GM10248 (cell line): ENCODE measurements at regions not wholly inside any gene's neighbourhood (a gene's known extent, or its start where the extent isn't known, plus 50 kb on each side); places are given as distances from the start of the nearest gene placed in this dataset.

ENCODE experiments used
- CTCF ChIA-PET: fragments of 300-600 bp; sonication (Branson Sonifier 250); formaldehyde crosslinking; extraction: SDS; loops from one replicate; lab custom pipeline; 2021; ENCODE audit warnings: antibody characterized with exemption; lab: Yijun Ruan, JAX
- POLR2A ChIA-PET: fragments of 350-650 bp; sonication (Branson Sonifier 250); formaldehyde crosslinking; extraction: SDS; loops from one replicate; lab custom pipeline; 2020; ENCODE audit warnings: antibody characterized with exemption; lab: Yijun Ruan, JAX
- DNase-seq: peaks from one replicate; pipeline ENCODE4 v3.0.0; 2012; ENCODE audit errors: extremely low spot score
- CTCF ChIP-seq: IDR thresholded peaks from 2 replicates; pipeline ENCODE4 v1.5.1; 2012; ENCODE audit warnings: mild to moderate bottlenecking, low read depth; ENCODE audit errors: extremely low read depth, missing control alignments, control extremely low read depth

GRCh38 chr2:58878778-58879177 lies 637.7 kb upstream of the FANCL start:
- ChIA-PET POLR2A (no interaction called here), CTCF (no interaction called here)
- TF ChIP-seq CTCF = no peak
- DNase-seq = no peak

GRCh38 chr2:58876126-58876525 lies 635.0 kb upstream of the FANCL start:
- no peak for DNase-seq
- TF ChIP-seq CTCF = no peak
- CTCF ChIA-PET = interaction anchor here (1.1 to 1.5 kb wide), 2 partner anchors 9 to 16 kb away, joined by 3 to 6 read pairs; no protein-coding TSS in a partner anchor
- POLR2A ChIA-PET = no interaction called here

- ChIA-PET CTCF (interaction anchor here (1.5 kb wide), 1 partner anchor 15 kb away, joined by 6 read pairs; no protein-coding TSS in a partner anchor), POLR2A (no interaction called here)
- no peak for DNase-seq
- no peak for TF ChIP-seq CTCF
Measured at GRCh38 chr2:58875436-58875835, 634.3 kb upstream of the FANCL start.

- ChIA-PET POLR2A (no interaction called here), CTCF (interaction anchor here (1.0 to 2.6 kb wide), 7 partner anchors 8 to 966 kb away, joined by 3 to 9 read pairs (median 4); no protein-coding TSS in a partner anchor)
- DNase-seq = no peak
- no peak for TF ChIP-seq CTCF
Measured at GRCh38 chr2:58871469-58872142, 630.5 kb upstream of the FANCL start.

- DNase-seq = no peak
- POLR2A ChIA-PET = no interaction called here
- no peak for TF ChIP-seq CTCF
- CTCF ChIA-PET = interaction anchor here (1.1 to 2.6 kb wide), 3 partner anchors 11 to 30 kb away, joined by 3 to 9 read pairs (median 3); no protein-coding TSS in a partner anchor
Measured at GRCh38 chr2:58870704-58871103, 629.6 kb upstream of the FANCL start.

- DNase-seq = no peak
- ChIA-PET POLR2A (no interaction called here), CTCF (interaction anchor here (1.5 kb wide), 1 partner anchor 63 kb away, joined by 3 read pairs; no protein-coding TSS in a partner anchor)
- TF ChIP-seq CTCF = no peak
Measured at GRCh38 chr2:58866946-58867345, 625.8 kb upstream of the FANCL start.

- no peak for DNase-seq
- ChIA-PET CTCF (interaction anchor here (1.5 kb wide), 1 partner anchor 62 kb away, joined by 3 read pairs; no protein-coding TSS in a partner anchor), POLR2A (no interaction called here)
- TF ChIP-seq CTCF = no peak
Measured at GRCh38 chr2:58866527-58866926, 625.4 kb upstream of the FANCL start.
